Stimulated activated CD8-positive, alpha-beta memory T cell treated with anti-CD3 and anti-CD28 coated beads, Interleukin-4, amount 100 ng/mL, for 24 hours (primary cell): ENCODE measurements at regions not wholly inside any gene's neighbourhood (a gene's known extent, or its start where the extent isn't known, plus 50 kb on each side); places are given as distances from the start of the nearest gene placed in this dataset.
A peak's percentile ranks its signal among the peaks of the same experiment; 100 is the strongest.
"Not testable (repeated sequence)": the region's sequence is repeated elsewhere in the genome, so short reads cannot be mapped to it uniquely, and the experiment has no call there.

Experiments
- DNase-seq: peaks from one replicate; pipeline ENCODE4 v3.0.0-alpha.2; 2020; ENCODE audit warnings: low read depth

DNA sequence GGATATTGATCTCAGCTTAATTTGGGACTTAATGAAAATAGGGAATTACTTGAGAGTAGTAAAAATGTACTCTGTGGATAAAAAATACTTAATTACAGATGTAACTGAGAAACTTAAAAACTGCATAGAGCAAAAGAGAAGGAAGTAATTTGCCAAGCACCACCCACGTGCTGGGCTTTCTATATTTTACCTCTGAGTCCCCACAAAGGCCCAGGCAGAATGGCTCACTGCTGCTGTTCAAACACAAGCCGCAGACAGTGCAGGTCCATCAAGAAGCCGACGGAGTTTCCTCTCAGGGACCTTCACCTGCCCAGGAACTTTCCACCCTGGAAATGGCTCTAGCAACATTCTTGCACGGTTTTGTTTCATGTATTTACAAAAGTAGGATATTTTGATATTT, 77.2 kb upstream of the TRPM1 start:
- no peak for DNase-seq

DNA sequence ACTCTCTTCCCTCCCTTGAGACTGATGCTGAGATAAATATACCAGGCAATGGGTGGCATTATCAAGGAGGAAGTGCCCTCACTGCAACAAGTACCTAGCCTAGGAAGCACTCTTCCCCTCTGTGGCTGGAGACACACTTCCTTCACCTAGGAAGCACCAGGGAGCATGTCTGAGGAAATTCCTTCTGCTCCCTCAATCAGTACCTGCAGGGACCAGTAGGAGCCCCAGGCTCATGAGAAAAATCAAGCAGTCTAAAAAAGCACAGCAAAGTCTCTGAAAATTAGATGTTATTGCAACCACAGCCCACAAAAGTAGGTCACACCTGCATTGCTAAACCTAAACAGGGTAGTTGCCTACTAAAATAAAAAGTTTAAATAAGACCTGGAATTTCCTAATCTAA, 78.2 kb upstream of the TRPM1 start:
- no peak for DNase-seq

DNA sequence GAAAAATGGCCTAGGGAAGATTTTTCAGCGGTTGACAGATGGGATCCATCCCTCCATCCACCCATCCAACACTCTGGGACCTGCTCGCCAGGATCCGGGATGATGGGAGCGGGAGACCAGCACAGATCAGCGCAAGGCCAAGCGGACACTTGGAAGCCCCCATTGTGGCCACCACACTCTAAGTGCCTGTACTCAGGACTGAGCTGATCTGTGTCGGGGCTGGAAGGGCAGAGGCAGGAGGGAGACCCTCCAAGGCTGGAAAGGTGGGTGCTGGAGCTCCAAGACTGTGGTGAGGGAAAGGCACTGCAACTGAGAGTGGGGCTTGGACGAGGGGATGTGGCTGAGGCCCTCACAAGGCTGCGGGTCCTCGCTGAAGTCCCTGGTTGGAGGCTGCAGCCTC, 91.8 kb upstream of the TRPM1 start:
- DNase-seq = no peak

DNA sequence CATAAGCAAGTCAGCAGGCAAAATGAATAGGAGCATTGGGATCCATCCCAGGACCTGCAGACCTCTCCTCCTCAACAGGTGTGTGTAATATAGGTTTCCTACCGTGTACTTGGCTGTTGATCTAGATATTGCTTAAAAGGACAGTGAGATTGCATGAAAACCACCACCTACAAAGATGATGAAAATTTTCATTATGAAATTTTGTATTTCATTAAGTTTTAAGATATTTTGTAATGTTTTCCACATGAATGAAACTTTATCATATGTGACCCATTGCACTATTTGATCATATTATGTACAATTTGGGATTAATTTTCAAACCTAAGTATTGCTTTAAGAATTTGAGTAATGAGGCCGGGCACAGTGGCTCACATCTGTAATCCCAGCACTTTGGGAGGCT, 94.3 kb upstream of the TRPM1 start:
- no peak for DNase-seq

DNA sequence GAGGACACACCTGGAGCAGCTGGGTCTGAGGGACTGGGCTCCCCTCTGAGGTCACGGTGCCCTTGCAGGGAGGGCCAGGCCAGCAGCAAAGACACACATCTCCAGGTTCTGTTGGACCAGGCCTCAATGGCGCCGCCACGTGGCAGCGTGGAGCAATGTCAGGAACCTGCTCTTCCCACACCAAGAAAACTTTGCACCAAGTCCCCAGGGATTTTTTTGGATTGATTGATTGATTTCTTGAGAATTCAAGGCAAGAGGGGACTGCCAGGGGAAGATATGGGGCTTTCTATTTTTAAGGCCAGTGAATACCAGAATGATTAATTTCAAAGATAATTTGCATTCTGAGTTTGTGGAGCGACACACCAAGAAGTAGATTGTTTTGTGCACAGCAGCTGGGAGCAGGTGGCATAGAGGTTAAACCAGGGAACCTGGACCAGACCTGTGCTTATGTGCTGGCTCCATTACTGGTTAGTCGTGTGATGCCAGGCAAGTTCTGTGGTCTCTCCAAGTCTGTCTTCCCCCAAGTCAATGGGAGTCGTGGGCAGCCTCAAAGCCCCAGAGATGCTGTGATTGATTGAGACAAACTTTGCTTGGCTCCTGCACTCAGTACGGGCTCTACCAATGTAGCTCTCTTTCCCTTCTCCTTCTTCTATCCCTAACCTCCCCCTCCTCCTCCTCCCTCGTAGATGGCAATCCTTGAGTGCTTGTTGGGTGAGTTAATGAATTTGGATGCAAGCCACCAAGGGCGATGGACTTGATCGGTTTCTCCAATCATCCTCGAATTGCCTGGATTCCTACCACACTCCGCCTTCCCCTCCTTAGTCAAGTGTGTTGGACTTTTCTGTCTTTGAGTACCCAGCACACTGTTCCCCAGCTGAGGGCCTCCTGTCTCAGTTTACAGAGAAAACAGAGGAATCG, 96.2 kb upstream of the TRPM1 start:
- no peak for DNase-seq

DNA sequence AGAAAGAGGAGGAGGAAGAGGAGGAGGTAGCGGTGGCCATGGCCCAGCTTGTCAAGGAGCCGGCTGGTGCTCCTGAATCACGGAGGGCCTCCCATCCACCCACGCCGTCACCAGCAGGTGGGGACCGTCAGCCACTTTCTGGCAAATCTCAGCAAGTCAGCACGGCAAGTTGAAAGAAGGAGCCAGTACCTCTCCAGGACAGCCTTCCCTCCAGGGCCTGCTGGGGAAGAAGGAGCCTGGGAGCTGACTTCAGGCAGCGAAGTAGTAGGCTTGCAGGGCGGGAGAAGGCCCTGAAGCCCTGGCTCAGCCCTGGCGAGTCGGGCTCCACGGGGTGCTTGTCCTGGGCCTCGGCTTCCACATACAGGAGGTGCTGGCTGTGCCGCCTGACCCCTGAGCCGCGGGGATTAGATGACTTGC, 99.2 kb upstream of the TRPM1 start:
- DNase-seq = peak; percentile 22

DNA sequence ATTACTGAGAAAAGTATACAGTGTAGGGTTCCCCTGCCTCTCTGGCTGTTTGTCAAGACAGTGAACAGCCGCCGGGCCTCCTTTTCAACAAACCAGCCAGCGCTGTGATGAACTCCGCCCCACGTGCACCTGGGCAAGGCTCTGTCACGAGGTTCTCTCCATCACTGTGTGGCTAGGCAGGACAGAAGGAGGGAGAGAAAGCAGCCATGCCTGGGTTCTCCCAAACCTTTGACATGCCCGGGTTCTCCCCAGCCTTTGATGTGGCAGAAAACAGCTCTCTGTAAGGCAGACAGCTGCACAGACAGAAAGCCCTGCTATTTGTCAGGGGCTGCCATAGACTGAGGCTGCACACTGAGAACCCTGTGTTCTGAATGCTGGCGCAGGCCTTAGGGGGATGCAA, 101.4 kb upstream of the TRPM1 start:
- no peak for DNase-seq

DNA sequence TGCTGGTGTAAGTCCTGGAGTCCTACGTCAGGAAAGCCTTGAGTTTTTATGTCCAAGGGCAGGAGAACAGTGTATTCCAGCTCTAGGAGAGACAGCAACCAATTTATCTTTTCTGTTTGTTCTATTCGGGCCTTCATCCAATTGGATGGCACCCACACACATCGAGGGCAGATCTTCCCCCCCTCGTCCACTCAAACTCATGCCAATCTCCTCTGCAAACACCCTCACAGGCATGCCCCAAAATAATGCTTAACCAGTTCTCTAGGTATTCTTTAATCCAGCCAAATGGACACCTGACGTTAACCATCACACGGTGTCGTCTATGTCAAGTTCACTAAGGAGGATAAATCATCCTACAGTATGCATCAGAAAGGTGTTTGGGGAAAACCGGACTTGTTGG, 102.5 kb upstream of the TRPM1 start:
- DNase-seq = no peak

DNA sequence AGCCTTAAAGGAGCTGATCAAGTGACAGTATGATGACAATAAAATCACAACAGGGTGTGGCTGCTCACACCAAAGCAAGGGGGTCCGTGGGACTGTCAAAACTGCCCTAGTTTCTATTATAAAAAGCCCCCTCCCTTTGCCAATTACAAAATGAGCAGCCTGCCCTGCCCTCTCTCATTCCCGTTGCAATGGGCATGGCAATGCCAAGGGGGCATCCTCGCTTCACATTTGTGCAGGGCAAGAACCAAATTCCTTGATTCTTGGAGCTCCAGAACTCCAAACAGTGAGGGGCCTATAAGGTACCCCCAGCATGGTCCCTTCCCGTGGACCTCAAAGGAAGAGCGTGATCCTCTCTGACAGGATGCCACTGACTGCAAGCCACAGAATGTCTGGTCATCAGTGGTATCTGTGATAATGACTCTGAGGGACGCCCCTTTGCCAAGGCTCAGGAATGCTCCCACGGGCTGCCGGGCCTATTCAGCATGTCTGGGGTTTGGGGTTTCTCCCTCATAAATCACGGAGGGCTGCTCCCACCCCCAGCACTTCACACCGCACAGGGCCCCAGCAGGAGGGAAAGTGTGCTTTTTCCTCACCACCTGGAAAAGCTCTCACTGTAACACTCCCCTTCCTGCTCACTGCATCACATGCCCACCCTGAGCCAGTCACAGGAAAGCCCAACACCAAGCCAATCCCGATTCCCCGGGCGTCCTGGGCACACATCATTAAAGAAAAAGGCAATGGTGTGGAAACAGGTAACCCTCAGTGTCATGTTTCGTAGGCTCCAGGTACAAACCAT, 105.1 kb upstream of the TRPM1 start:
- no peak for DNase-seq

DNA sequence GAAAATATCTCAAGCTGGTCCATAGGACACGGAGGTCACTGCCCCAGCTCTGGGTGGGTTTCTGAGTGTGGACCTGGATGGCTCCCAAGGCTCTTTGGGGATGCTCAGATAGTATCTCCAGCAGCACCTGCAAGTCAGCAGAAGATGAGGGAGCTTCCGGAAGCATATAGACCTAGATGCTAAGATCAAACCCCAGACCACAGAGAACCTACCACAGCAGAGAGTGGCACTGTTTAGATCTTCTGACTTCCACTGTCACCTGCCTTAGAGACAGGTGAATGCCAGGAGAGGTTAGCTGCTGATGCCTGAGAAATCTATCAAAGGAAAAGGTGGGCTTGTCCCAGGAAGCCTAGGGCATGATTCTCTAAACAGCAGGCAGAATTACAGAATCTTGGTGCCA, 105.7 kb upstream of the TRPM1 start:
- no peak for DNase-seq

DNA sequence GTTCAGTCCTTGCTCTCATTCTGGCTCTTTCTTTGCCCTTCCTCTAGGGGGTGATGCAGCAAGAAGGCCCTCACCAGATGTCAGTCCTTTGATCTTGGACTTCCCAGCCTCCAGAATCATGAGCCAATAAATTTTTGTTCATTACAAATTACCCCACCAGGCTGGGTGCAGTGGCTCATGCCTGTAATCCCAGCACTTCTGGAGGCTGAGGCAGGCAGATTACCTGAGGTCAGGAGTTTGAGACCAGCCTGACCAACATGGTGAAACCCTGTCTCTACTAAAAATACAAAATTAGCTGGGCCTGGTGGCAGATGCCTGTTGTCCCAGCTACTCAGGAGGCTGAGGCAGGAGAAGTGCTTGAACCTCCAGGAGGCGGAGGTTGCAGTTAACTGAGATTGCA, 106.3 kb upstream of the TRPM1 start:
- DNase-seq = not testable (repeated sequence)

DNA sequence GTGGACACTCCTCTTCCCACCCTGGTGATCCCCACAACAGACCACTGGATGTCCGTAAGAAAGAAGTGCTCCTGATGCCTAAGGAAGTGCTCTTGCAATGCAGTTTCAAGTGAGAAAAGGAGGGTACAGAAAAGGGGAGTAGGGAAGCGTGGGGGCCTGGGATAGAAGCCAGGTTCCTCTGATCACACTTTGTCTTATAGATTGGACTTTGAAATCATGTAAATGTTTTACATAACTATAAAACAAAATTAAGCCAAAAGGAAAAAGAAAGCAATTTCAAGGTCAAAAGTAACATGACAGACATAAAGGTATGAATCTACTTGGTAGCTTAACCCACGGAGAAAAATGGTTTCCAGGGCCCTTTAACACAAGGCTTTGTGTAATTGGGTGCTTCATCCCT, 107.3 kb upstream of the TRPM1 start:
- DNase-seq = no peak

DNA sequence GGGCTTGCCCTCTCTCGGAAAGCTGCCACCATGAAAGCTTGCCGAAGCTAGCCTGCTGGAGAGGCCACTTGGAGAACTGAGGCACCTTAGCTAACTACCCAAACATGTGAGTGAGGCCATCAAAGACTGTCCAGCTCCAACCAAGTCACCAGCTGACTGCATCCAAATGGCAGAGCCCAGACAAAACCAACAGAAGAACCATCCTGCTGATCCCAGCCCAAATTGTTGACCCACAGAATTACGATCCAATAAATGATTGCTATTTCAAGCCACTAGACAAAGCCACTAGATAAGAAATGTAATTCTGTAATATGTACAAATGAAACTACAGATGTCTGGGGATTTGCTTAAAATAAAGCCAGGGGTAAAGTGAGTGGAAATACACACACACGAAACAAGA, 109.8 kb upstream of the TRPM1 start:
- DNase-seq = no peak

DNA sequence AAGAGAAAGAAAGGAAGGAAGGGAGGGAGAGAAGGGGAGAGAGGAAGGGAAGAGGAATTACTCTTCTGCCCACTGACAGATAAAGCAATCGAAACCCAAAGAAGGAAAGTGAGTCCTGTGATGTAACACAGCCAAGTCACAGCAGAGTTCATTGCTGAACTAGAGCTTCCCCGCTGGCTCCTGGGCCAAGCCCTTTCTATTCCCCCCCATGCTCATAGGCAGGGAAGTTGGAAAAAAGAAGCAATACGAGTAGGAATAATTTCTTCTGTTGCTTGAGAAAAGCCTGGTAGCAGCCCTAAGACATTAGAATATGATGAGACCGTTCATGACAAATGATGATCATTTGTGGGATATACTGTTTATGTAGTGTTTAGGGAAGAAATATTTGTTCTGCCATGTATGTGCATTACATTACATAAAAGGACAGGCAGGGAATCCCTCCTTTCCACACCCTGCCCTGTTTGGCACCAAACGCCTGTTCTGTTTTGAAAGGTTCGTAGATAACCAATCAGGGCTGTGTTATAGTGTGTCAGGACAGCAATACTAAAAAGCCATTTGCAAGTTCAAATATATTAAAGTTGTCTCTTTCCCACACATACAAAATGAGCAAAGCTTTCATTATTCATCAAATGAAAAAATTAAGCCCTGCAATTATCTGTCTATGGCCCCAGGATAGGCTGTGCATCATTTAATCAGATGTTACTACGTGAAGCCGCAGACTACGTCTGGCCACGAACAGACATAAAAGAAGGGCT, 111.0 kb upstream of the TRPM1 start:
- DNase-seq = no peak

DNA sequence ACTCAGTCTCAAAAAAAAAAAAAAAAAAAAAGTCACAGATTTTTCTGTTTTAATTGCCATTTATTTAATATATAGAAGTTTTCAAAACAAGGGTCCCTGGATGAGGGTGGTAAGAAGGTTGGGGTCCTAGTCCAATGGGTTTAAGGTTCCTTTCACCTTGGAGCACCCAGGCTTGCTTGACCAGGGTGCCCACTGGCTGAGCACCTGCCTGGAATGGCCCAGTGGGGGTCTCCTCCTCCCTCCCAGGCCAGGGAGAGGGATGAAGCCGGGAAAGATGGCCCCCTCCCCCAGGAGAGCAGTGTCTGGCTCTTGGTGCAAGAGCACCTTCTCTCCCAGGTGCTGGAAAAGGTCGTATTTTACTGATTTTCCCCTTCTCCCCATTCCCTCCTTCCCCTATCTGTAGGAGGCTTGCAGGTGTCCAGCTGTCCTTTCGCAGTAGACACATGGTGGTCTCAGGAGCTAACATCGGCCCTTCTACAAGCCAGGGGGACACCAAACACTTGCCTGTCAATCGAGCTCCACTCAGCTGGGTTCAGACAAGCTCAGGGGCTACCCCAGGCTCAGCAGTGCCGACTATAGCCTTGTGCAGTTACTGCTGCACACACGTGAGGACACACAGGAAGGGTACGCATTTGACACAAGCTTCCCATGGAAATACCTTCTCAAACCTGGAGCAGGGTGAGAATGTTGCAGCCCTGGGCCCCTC, 112.3 kb upstream of the KLF13 start:
- no peak for DNase-seq

DNA sequence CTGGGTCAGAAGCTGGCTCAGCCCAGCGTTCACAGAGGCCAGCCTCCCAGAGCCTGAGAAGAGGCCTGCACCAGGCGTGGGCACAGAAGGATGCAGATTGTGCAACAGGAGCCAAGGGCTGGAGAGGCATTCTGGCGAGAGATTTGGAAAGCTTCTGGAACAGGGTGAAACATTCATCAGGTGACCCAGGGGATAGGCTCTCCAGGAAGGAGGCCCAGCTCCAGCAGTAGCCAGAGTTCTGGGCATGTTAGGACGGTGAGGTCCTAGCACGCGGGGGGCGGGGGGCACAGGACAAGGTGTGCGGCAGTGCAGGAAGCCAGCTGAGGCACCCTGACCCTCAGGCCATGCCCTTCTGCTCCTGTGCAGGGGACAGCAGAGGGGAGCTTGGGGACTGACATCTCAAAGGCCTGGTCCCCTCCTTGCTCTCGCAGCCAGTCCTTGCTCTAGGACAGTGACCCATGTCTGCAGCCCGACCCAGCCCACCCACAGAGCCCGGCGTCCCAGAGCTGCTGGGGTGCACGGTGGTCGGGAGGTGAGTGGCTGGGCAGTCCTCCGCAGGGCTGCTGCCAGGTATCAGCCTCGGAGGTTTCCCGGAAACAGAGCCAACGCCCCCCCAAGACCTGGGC, 111.7 kb upstream of the KLF13 start:
- no peak for DNase-seq

DNA sequence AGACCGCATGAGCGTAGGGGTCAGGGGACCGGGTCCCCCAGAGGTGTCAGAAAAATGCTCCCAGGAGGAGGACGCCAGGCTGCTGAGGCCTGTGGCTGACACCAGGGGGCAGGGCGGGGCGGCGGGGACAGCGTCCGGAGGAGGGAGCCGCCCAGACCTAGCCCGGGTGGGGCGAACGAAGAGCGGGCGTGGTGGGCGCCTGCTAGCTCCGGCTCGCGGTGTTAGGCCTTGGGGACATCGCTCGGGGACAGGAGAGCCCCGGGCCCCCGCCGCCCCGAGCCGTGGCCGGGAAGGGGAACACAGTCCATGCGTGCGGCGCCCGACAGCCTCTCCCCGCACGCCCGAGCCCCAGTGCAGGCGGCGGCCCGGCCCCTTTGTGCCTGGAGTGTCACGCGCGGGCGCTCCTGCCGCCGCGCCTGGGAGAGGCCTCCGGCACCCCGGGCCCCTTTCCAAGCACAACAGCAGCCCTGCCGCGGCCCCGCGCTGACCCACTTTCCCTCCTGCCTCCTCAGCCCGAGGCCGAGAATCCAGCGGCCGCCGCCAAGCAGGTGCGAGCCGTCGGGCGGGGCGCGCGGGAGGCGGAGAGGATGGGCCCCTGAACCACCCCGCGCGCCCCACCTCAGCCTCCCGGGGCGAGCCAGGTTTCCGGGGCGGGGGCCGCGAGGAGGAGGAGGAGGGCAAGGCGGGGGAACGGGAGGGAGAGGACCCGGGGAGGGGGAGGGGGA, 111.0 kb upstream of the KLF13 start:
- DNase-seq = peak; percentile 78

DNA sequence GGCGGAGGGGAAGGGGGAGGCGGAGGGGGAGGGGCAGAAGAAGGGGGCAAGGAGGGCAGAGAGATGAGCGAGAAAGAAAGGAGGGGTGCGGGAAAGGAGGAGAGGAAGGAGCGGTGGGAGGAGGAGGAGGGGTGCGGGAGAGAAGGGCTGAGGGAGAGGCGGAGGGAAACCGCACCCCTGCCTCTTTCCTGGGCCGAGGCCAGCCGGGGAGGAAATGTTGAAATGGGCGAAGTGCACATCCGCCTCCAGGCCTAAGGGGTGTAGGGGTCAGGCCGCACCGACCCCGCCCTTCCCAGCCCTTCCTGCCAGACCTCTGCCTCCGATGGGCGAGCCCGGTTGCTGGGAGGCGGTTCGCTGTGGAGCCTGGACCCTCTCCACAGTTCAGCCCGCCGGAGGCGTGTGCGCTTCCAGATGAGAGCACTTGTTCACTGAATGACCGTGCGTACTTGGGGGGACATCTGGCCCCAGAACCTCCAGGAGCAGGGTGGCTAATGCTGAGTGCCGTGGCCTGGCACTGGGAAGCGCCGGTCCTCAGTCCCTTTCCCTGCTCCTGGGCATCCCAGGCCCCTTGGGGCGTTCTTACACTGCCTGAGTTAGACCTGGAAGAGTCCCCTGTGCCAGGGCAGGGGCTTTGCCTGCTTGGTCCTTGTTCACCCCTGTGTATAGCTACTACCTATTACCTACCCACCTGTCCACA, 110.3 kb upstream of the KLF13 start:
- DNase-seq = peak; percentile 21

DNA sequence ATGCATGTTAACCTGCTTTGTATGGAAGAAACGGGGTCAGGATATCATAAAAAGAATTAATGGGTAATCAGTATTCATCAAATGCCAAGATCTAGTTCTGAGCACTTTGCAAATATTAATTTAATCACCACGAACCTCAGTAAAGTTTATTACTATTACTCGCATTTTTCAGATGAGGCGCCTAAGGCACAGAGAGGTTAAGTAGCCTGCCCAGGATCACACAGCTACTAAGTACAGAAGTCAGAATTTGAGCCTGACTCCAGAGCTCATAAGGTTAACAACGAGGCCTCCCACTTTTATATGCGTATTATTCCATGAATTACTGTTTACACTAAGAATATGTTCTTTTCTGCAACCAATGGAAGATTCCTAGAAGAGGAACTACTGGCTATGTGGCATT, 109.6 kb upstream of the KLF13 start:
- no peak for DNase-seq

DNA sequence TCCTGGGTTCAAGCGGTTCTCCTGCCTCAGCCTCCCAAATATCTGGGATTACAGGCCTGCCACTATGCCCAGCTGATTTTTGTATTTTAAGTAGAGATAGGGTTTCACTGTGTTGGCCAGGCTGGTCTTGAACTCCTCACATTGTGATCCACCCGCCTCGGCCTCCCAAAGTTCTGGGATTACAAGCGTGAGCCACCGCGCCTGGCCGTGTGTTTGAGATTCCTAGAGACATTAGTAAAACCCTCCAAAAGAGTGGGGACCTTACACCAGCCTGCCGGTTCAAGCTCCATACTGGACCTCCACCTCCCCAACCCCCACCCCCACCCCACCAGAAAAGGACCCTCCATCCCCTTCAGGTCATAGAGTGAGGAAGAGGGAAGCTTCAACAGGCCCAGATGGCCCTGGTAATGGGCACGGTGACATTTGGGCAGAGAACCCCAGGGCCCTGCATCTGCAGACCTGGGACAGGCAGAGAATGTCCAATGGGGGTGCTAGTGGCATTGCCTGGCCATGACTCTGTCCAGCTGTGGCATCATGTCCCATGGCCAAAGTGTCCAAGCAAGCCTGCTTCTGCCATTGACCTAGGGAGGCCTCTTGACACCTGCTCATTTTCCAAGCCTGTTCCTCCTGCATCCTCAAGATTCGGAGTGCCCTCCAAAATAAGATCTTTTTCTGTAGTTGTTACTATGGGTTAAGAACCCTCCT, 108.9 kb upstream of the KLF13 start:
- no peak for DNase-seq
